ENCODE measurements at regions not wholly inside any gene's neighbourhood (a gene's known extent, or its start where the extent isn't known, plus 50 kb on each side); places are given as distances from the start of the nearest gene placed in this dataset.

- peak in 2 of 3 experiments; percentile 74 to 79; a peak in 3 of 4 replicates for TF ChIP-seq CTCF (IDR thresholded peaks at IDR 0.05; ENCODE audit: control extremely low read depth in 1 of 3, insufficient read depth in 1 of 3, low read depth in 1 of 3, low read length in 3 of 3)
- no peak for TF ChIP-seq POLR2AphosphoS5 (IDR thresholded peaks at IDR 0.05; ENCODE audit: low read depth, low read length)
- no peak for TF ChIP-seq EZH2 (IDR thresholded peaks at IDR 0.05; ENCODE audit: low read depth, low read length, severe bottlenecking)
- no peak for TF ChIP-seq SIX5 (IDR thresholded peaks at IDR 0.05; ENCODE audit: low read depth, low read length)
- no peak for TF ChIP-seq GABPA (IDR thresholded peaks at IDR 0.05; ENCODE audit: borderline replicate concordance, insufficient read depth, low read length)
- no peak for TF ChIP-seq POLR2A (IDR thresholded peaks at IDR 0.05; ENCODE audit: control extremely low read depth in 1 of 2, low read depth in 2 of 2, low read length in 2 of 2)
- TF ChIP-seq MAFK (IDR thresholded peaks at IDR 0.05; ENCODE audit: low read depth, low read length): no peak
- no peak for TF ChIP-seq EP300 (IDR thresholded peaks at IDR 0.05; ENCODE audit: borderline replicate concordance in 1 of 2, low read depth in 2 of 2, low read length in 2 of 2)
- no peak for TF ChIP-seq CHD2 (IDR thresholded peaks at IDR 0.05; ENCODE audit: low read length)
- TF ChIP-seq, protein P1, sequence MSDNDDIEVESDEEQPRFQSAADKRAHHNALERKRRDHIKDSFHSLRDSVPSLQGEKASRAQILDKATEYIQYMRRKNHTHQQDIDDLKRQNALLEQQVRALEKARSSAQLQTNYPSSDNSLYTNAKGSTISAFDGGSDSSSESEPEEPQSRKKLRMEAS (IDR thresholded peaks at IDR 0.05): no peak
- no peak for TF ChIP-seq ZNF274 (IDR thresholded peaks at IDR 0.05; ENCODE audit: borderline replicate concordance, extremely low read depth, low read length)
- TF ChIP-seq KDM1A (IDR thresholded peaks at IDR 0.05; ENCODE audit: borderline replicate concordance, low read length): no peak
Observed at GRCh38 chr12:39103552-39104165, 198.3 kb upstream of the CPNE8 start.
